IPS-15b (cell line): ENCODE measurements at regions not wholly inside any gene's neighbourhood (a gene's known extent, or its start where the extent isn't known, plus 50 kb on each side); places are given as distances from the start of the nearest gene placed in this dataset.

Source experiments
- H3K27me3 ChIP-seq: one replicate; pipeline ENCODE4 v1.6.1; 2013; ENCODE audit warnings: low read length; ENCODE audit not compliant: control insufficient read depth, insufficient read depth
- H3K36me3 ChIP-seq: one replicate; pipeline ENCODE4 v1.6.1; 2013; ENCODE audit warnings: low read length; ENCODE audit not compliant: control insufficient read depth, insufficient read depth
- H3K4me1 ChIP-seq: one replicate; pipeline ENCODE4 v1.6.1; 2013; ENCODE audit warnings: mild to moderate bottlenecking, low read length; ENCODE audit not compliant: control insufficient read depth, insufficient read depth
- H3K4me3 ChIP-seq: one replicate; pipeline ENCODE4 v1.5.1; 2013; ENCODE audit warnings: low read depth, low read length
- H3K9ac ChIP-seq: one replicate; pipeline ENCODE4 v1.6.1; 2013; ENCODE audit warnings: low read depth, mild to moderate bottlenecking, low read length
- H3K9me3 ChIP-seq: one replicate; pipeline ENCODE4 v1.6.1; 2013; ENCODE audit warnings: mild to moderate bottlenecking, low read length; ENCODE audit not compliant: control insufficient read depth, insufficient read depth

GRCh38 chr15:26477044-26477443, 295.8 kb downstream of the GABRB3 start:
- no peaks in the 10 kb centered on the region for H3K27me3 ChIP-seq
- H3K4me3 ChIP-seq: no peak overlapping the region
- no peaks in the 10 kb centered on the region for H3K36me3 ChIP-seq
- H3K4me1 ChIP-seq: peaks cover under 1% of the 10 kb centered on the region
- no peak overlapping the region for H3K9ac ChIP-seq
- peaks cover 5% of the 10 kb centered on the region for H3K9me3 ChIP-seq

- no peaks in the 10 kb centered on the region for H3K27me3 ChIP-seq
- H3K9me3 ChIP-seq: peaks cover 5% of the 10 kb centered on the region
- H3K4me1 ChIP-seq: peaks cover 4% of the 10 kb centered on the region
- H3K9ac ChIP-seq: no peak overlapping the region
- no peaks in the 10 kb centered on the region for H3K36me3 ChIP-seq
- no peak overlapping the region for H3K4me3 ChIP-seq
These were observed 297.3 kb downstream of the GABRB3 start for GRCh38 chr15:26475554-26475953.

- H3K27me3 ChIP-seq: no peaks in the 10 kb centered on the region
- H3K4me3 ChIP-seq: no peak overlapping the region
- H3K9me3 ChIP-seq: peaks cover 5% of the 10 kb centered on the region
- no peak overlapping the region for H3K9ac ChIP-seq
- peaks cover 4% of the 10 kb centered on the region for H3K4me1 ChIP-seq
- no peaks in the 10 kb centered on the region for H3K36me3 ChIP-seq
These were observed 300.2 kb downstream of the GABRB3 start for GRCh38 chr15:26472661-26473060.

DNA sequence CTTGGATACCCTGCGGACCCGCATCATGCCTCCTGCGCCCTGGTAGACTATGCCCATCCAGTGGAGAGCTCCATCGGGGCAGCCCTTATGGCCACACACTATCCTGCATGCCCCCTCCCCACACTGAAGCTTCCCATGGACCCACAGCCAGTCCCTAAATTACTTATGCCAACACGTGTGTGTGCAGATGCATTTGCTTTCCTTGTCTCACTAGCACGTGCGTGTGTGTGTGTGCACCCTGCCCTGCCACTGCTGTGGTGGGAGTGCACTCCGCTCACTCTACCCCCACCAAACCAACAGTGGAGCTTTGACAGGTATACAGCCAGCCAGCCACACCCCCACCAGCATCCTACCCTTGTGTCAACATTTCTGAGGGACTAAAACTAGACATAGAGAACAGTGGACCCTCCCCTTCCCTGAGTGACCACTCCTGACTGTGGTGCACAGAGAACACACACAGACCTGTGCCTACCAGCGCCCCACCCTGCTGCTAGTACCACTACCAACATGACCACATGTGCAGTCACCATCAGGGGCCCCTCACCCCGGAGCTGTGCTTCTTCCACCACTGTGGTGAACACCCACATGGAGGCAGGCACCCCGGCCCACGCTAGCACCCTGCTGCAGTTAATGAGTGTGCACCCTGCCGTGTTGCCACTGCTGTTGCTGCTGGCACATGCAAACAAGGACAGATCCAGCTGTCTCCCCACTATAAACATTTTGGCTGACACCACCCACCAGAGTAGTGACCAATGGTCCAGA, 310.8 kb downstream of the GABRB3 start:
- Histone ChIP-seq H3K36me3 (no peaks in the 10 kb centered on the region), H3K4me1 (no peaks in the 10 kb centered on the region), H3K9ac (no peak overlapping the region), H3K4me3 (no peak overlapping the region), H3K9me3 (no peaks in the 10 kb centered on the region), H3K27me3 (no peaks in the 10 kb centered on the region)

DNA sequence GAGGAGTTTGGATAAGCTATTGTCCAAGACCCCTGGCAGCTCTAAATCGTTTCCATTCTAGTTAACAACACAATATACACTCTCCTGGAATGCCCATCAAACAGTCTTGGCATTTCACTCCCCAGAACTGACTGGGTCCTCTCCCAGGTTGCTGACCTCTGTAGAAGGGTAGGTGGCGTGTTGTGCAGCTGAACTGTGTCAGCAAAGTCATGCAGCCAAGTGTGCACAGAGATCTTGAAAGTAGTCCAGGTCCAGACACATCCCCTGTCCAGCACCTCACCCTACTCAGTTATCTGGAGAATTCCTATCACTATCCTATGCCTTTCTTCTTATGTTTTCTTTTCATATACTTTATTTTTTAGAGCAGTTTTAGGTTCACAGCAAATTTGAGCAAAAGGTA, 312.7 kb downstream of the GABRB3 start:
- Histone ChIP-seq H3K4me3 (no peak overlapping the region), H3K9me3 (no peaks in the 10 kb centered on the region), H3K27me3 (no peaks in the 10 kb centered on the region), H3K36me3 (no peaks in the 10 kb centered on the region), H3K9ac (no peak overlapping the region), H3K4me1 (no peaks in the 10 kb centered on the region)

DNA sequence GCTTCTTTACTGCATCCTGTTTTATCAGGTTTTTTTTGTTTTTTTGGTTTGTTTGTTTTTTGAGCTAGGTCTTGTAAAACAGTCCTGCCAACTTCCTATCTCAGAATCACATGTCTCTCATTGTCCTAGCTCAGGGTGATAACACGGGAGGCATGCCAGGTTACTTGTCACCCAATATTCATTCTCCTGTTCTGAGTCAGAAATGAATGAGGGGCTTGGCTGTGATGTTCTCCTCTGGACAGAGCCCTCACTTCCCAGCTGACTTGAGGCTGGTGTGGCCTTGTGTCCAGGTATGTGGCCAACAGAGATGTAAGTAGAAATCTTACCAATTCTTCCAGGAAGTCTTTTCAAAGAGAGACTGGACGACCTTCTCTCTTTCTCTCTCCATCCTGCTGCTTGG, 317.0 kb downstream of the GABRB3 start:
- Histone ChIP-seq H3K9ac (no peak overlapping the region), H3K4me1 (no peaks in the 10 kb centered on the region), H3K36me3 (no peaks in the 10 kb centered on the region), H3K4me3 (no peak overlapping the region), H3K27me3 (no peaks in the 10 kb centered on the region), H3K9me3 (no peaks in the 10 kb centered on the region)

DNA sequence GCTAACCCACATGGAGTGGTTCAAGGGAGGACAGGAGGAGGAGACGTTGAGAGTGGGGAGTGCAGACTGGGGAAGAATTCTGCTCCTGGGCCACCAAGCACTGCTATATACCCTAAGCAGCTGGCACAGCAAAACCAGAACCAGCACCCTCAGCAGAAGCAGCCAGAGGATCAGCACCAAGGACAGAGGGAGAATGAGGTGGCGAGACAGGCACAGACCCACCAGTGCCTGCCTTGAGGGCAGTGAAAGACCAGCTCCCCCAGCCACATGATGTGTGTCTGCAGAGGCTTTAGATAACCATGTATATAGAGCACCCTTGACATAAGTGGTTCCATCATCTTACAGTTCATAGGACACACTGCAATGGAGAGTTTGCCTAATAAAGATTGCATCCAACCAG, 319.0 kb downstream of the GABRB3 start:
- no peaks in the 10 kb centered on the region for H3K4me1 ChIP-seq
- no peak overlapping the region for H3K4me3 ChIP-seq
- H3K27me3 ChIP-seq: no peaks in the 10 kb centered on the region
- H3K9ac ChIP-seq: no peak overlapping the region
- no peaks in the 10 kb centered on the region for H3K36me3 ChIP-seq
- H3K9me3 ChIP-seq: no peaks in the 10 kb centered on the region

GRCh38 chr15:26451995-26452394, 320.9 kb downstream of the GABRB3 start:
- Histone ChIP-seq H3K4me3 (no peak overlapping the region), H3K36me3 (no peaks in the 10 kb centered on the region), H3K4me1 (no peaks in the 10 kb centered on the region), H3K9me3 (no peaks in the 10 kb centered on the region), H3K27me3 (no peaks in the 10 kb centered on the region), H3K9ac (no peak overlapping the region)

DNA sequence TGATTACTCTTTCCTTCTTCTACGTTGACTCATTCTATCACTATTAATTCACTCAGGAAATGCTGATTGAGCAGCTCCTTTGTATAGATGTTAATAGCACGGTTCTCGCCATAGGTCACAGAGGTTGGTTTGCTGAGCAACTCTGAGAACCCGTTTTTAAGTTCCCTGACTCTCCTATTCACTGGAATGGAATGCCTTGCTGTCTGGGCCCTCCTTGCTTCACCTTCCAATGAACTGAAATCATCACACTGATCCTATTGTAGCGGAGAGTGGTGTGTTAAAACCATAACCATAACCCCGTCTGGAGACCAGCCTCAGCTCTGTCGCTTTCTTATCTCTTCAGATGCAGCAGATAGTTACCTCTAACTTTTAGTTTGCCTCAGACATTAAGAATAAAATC, 323.6 kb downstream of the GABRB3 start:
- Histone ChIP-seq H3K9me3 (no peaks in the 10 kb centered on the region), H3K4me1 (no peaks in the 10 kb centered on the region)

GRCh38 chr15:26443321-26443720, 329.5 kb downstream of the GABRB3 start:
- Histone ChIP-seq H3K4me1 (no peaks in the 10 kb centered on the region), H3K27me3 (no peaks in the 10 kb centered on the region), H3K4me3 (no peak overlapping the region), H3K36me3 (no peaks in the 10 kb centered on the region), H3K9ac (no peak overlapping the region), H3K9me3 (no peaks in the 10 kb centered on the region)

More for the DNA sequence above, 323.6 kb downstream of the GABRB3 start:
- H3K27me3 ChIP-seq: no peaks in the 10 kb centered on the region
- no peaks in the 10 kb centered on the region for H3K36me3 ChIP-seq
- no peak overlapping the region for H3K4me3 ChIP-seq
- no peak overlapping the region for H3K9ac ChIP-seq

- no peak overlapping the region for H3K9ac ChIP-seq
- H3K9me3 ChIP-seq: no peaks in the 10 kb centered on the region
- no peaks in the 10 kb centered on the region for H3K4me1 ChIP-seq
- no peaks in the 10 kb centered on the region for H3K36me3 ChIP-seq
- H3K4me3 ChIP-seq: no peak overlapping the region
- no peaks in the 10 kb centered on the region for H3K27me3 ChIP-seq
These were observed 330.2 kb downstream of the GABRB3 start for GRCh38 chr15:26442680-26443079.

DNA sequence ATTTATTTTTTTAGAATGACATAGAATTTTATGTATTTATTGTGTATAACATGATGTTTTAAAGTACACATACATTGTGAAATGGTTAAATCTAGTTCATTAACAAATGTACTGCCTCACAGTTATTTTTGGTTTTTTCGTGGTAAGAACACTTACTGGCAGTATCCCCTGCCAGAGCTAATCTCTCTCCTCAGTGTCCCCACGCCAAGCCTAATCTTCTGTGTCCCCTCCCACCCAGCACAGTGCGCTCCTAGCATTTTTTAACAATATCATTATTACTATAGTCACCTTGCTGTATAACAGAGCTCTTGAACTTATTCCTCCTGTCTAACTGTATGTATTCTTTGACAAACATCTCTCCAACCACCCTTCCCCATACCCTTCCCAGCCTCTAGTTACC, 333.2 kb downstream of the GABRB3 start:
- Histone ChIP-seq H3K4me3 (no peak overlapping the region), H3K9me3 (no peaks in the 10 kb centered on the region), H3K27me3 (no peaks in the 10 kb centered on the region), H3K4me1 (no peaks in the 10 kb centered on the region), H3K9ac (no peak overlapping the region), H3K36me3 (no peaks in the 10 kb centered on the region)
